ENCODE measurements at regions not wholly inside any gene's neighbourhood (a gene's known extent, or its start where the extent isn't known, plus 50 kb on each side); places are given as distances from the start of the nearest gene placed in this dataset.

- Histone ChIP-seq H3K4me3 (ENCODE audit: low read depth in 1 of 2, low read length in 2 of 2) (no peak overlapping the region), H3K9ac (ENCODE audit: low read depth in 1 of 2, low read length in 2 of 2) (no peak overlapping the region), H3K36me3 (ENCODE audit: control insufficient read depth in 1 of 2, insufficient read depth in 2 of 2, low read length in 2 of 2) (no peaks in the 10 kb centered on the region), H3K27me3 (ENCODE audit: control insufficient read depth in 1 of 2, insufficient read depth in 2 of 2, low read length in 2 of 2) (peaks cover 7 to 8% of the 10 kb centered on the region in 2 donors), H3K27ac (ENCODE audit: low read depth, low read length) (no peak overlapping the region), H3K9me3 (ENCODE audit: control insufficient read depth in 1 of 2, low read length in 2 of 2) (no peaks in the 10 kb centered on the region), H3K4me1 (ENCODE audit: control insufficient read depth in 1 of 2, insufficient read depth in 2 of 2, low read length in 2 of 2) (peaks cover 5 to 15% of the 10 kb centered on the region in 2 donors)
Measured at GRCh38 chr9:134221273-134222017, 57.1 kb upstream of the RNU6ATAC start.

- H3K27ac ChIP-seq (ENCODE audit: low read depth, low read length), result no peak overlapping the region
- peaks cover 5 to 15% of the 10 kb centered on the region in 2 donors for H3K4me1 ChIP-seq (ENCODE audit: control insufficient read depth in 1 of 2, insufficient read depth in 2 of 2, low read length in 2 of 2)
- no peak overlapping the region for H3K9ac ChIP-seq (ENCODE audit: low read depth in 1 of 2, low read length in 2 of 2)
- peaks cover 7 to 8% of the 10 kb centered on the region in 2 donors for H3K27me3 ChIP-seq (ENCODE audit: control insufficient read depth in 1 of 2, insufficient read depth in 2 of 2, low read length in 2 of 2)
- no peaks in the 10 kb centered on the region for H3K9me3 ChIP-seq (ENCODE audit: control insufficient read depth in 1 of 2, low read length in 2 of 2)
- no peaks in the 10 kb centered on the region for H3K36me3 ChIP-seq (ENCODE audit: control insufficient read depth in 1 of 2, insufficient read depth in 2 of 2, low read length in 2 of 2)
- H3K4me3 ChIP-seq (ENCODE audit: low read depth in 1 of 2, low read length in 2 of 2), result no peak overlapping the region
Measured at GRCh38 chr9:134222018-134222573, 57.7 kb upstream of the RNU6ATAC start.

GRCh38 chr9:134223091-134223490, 58.7 kb upstream of the RNU6ATAC start:
- Histone ChIP-seq H3K27me3 (ENCODE audit: control insufficient read depth in 1 of 2, insufficient read depth in 2 of 2, low read length in 2 of 2) (peaks cover 8 to 12% of the 10 kb centered on the region in 2 donors), H3K4me1 (ENCODE audit: control insufficient read depth in 1 of 2, insufficient read depth in 2 of 2, low read length in 2 of 2) (peaks cover 11 to 15% of the 10 kb centered on the region in 2 donors), H3K36me3 (ENCODE audit: control insufficient read depth in 1 of 2, insufficient read depth in 2 of 2, low read length in 2 of 2) (no peaks in the 10 kb centered on the region), H3K27ac (ENCODE audit: low read depth, low read length) (no peak overlapping the region), H3K9ac (ENCODE audit: low read depth in 1 of 2, low read length in 2 of 2) (no peak overlapping the region), H3K9me3 (ENCODE audit: control insufficient read depth in 1 of 2, low read length in 2 of 2) (no peaks in the 10 kb centered on the region), H3K4me3 (ENCODE audit: low read depth in 1 of 2, low read length in 2 of 2) (no peak overlapping the region)

GRCh38 chr9:134223591-134224122, 59.3 kb upstream of the RNU6ATAC start:
- Histone ChIP-seq H3K9ac (ENCODE audit: low read depth in 1 of 2, low read length in 2 of 2) (no peak overlapping the region), H3K9me3 (ENCODE audit: control insufficient read depth in 1 of 2, low read length in 2 of 2) (no peaks in the 10 kb centered on the region), H3K27me3 (ENCODE audit: control insufficient read depth in 1 of 2, insufficient read depth in 2 of 2, low read length in 2 of 2) (peaks cover 8 to 12% of the 10 kb centered on the region in 2 donors)

GRCh38 chr9:134224127-134224526, 59.8 kb upstream of the RNU6ATAC start:
- Histone ChIP-seq H3K27me3 (ENCODE audit: control insufficient read depth in 1 of 2, insufficient read depth in 2 of 2, low read length in 2 of 2) (peaks cover 8 to 14% of the 10 kb centered on the region in 2 donors), H3K27ac (ENCODE audit: low read depth, low read length) (no peak overlapping the region), H3K9me3 (ENCODE audit: control insufficient read depth in 1 of 2, low read length in 2 of 2) (no peaks in the 10 kb centered on the region), H3K4me3 (ENCODE audit: low read depth in 1 of 2, low read length in 2 of 2) (no peak overlapping the region), H3K4me1 (ENCODE audit: control insufficient read depth in 1 of 2, insufficient read depth in 2 of 2, low read length in 2 of 2) (peaks cover 11 to 15% of the 10 kb centered on the region in 2 donors), H3K36me3 (ENCODE audit: control insufficient read depth in 1 of 2, insufficient read depth in 2 of 2, low read length in 2 of 2) (no peaks in the 10 kb centered on the region), H3K9ac (ENCODE audit: low read depth in 1 of 2, low read length in 2 of 2) (no peak overlapping the region)

More at GRCh38 chr9:134223591-134224122, 59.3 kb upstream of the RNU6ATAC start:
- H3K36me3 ChIP-seq (ENCODE audit: control insufficient read depth in 1 of 2, insufficient read depth in 2 of 2, low read length in 2 of 2), result no peaks in the 10 kb centered on the region
- H3K4me1 ChIP-seq (ENCODE audit: control insufficient read depth in 1 of 2, insufficient read depth in 2 of 2, low read length in 2 of 2), result peaks cover 11 to 15% of the 10 kb centered on the region in 2 donors
- H3K27ac ChIP-seq (ENCODE audit: low read depth, low read length), result no peak overlapping the region
- no peak overlapping the region for H3K4me3 ChIP-seq (ENCODE audit: low read depth in 1 of 2, low read length in 2 of 2)

GRCh38 chr9:134224567-134225093, 60.3 kb upstream of the RNU6ATAC start:
- Histone ChIP-seq H3K27ac (ENCODE audit: low read depth, low read length) (no peak overlapping the region), H3K9me3 (ENCODE audit: control insufficient read depth in 1 of 2, low read length in 2 of 2) (no peaks in the 10 kb centered on the region), H3K9ac (ENCODE audit: low read depth in 1 of 2, low read length in 2 of 2) (no peak overlapping the region), H3K27me3 (ENCODE audit: control insufficient read depth in 1 of 2, insufficient read depth in 2 of 2, low read length in 2 of 2) (peaks cover 8 to 14% of the 10 kb centered on the region in 2 donors), H3K4me1 (ENCODE audit: control insufficient read depth in 1 of 2, insufficient read depth in 2 of 2, low read length in 2 of 2) (peaks cover 11 to 15% of the 10 kb centered on the region in 2 donors), H3K4me3 (ENCODE audit: low read depth in 1 of 2, low read length in 2 of 2) (no peak overlapping the region), H3K36me3 (ENCODE audit: control insufficient read depth in 1 of 2, insufficient read depth in 2 of 2, low read length in 2 of 2) (no peaks in the 10 kb centered on the region)

- H3K9me3 ChIP-seq (ENCODE audit: control insufficient read depth in 1 of 2, low read length in 2 of 2), result no peaks in the 10 kb centered on the region
- H3K4me1 ChIP-seq (ENCODE audit: control insufficient read depth in 1 of 2, insufficient read depth in 2 of 2, low read length in 2 of 2), result peaks cover 12 to 15% of the 10 kb centered on the region in 2 donors
- no peaks in the 10 kb centered on the region for H3K36me3 ChIP-seq (ENCODE audit: control insufficient read depth in 1 of 2, insufficient read depth in 2 of 2, low read length in 2 of 2)
- H3K27me3 ChIP-seq (ENCODE audit: control insufficient read depth in 1 of 2, insufficient read depth in 2 of 2, low read length in 2 of 2), result peaks cover 8 to 14% of the 10 kb centered on the region in 2 donors
- no peak overlapping the region for H3K9ac ChIP-seq (ENCODE audit: low read depth in 1 of 2, low read length in 2 of 2)
- H3K27ac ChIP-seq (ENCODE audit: low read depth, low read length), result no peak overlapping the region
- H3K4me3 ChIP-seq (ENCODE audit: low read depth in 1 of 2, low read length in 2 of 2), result no peak overlapping the region
Measured at GRCh38 chr9:134225186-134225585, 60.8 kb upstream of the RNU6ATAC start.

GRCh38 chr9:134225816-134226215, 61.5 kb upstream of the RNU6ATAC start:
- peaks cover 8 to 14% of the 10 kb centered on the region in 2 donors for H3K27me3 ChIP-seq (ENCODE audit: control insufficient read depth in 1 of 2, insufficient read depth in 2 of 2, low read length in 2 of 2)
- H3K9ac ChIP-seq (ENCODE audit: low read depth in 1 of 2, low read length in 2 of 2), result no peak overlapping the region
- H3K4me3 ChIP-seq (ENCODE audit: low read depth in 1 of 2, low read length in 2 of 2), result no peak overlapping the region
- no peak overlapping the region for H3K27ac ChIP-seq (ENCODE audit: low read depth, low read length)
- no peaks in the 10 kb centered on the region for H3K36me3 ChIP-seq (ENCODE audit: control insufficient read depth in 1 of 2, insufficient read depth in 2 of 2, low read length in 2 of 2)
- no peaks in the 10 kb centered on the region for H3K9me3 ChIP-seq (ENCODE audit: control insufficient read depth in 1 of 2, low read length in 2 of 2)
- peaks cover 15 to 17% of the 10 kb centered on the region in 2 donors for H3K4me1 ChIP-seq (ENCODE audit: control insufficient read depth in 1 of 2, insufficient read depth in 2 of 2, low read length in 2 of 2)

GRCh38 chr9:134226221-134226930, 62.0 kb upstream of the RNU6ATAC start:
- Histone ChIP-seq H3K27ac (ENCODE audit: low read depth, low read length) (no peak overlapping the region), H3K9me3 (ENCODE audit: control insufficient read depth in 1 of 2, low read length in 2 of 2) (no peaks in the 10 kb centered on the region), H3K4me1 (ENCODE audit: control insufficient read depth in 1 of 2, insufficient read depth in 2 of 2, low read length in 2 of 2) (peaks cover 11 to 18% of the 10 kb centered on the region in 2 donors), H3K9ac (ENCODE audit: low read depth in 1 of 2, low read length in 2 of 2) (no peak overlapping the region), H3K4me3 (ENCODE audit: low read depth in 1 of 2, low read length in 2 of 2) (no peak overlapping the region), H3K27me3 (ENCODE audit: control insufficient read depth in 1 of 2, insufficient read depth in 2 of 2, low read length in 2 of 2) (peaks cover 8 to 14% of the 10 kb centered on the region in 2 donors), H3K36me3 (ENCODE audit: control insufficient read depth in 1 of 2, insufficient read depth in 2 of 2, low read length in 2 of 2) (no peaks in the 10 kb centered on the region)

Data from duodenal mucosa (tissue), 2 donors.